NCI-H146 treated with DMSO at 0.1 percent for 48 hours (cell line): ENCODE measurements at regions not wholly inside any gene's neighbourhood (a gene's known extent, or its start where the extent isn't known, plus 50 kb on each side); places are given as distances from the start of the nearest gene placed in this dataset.

Source experiments
- DNase-seq: peaks from one replicate; lab custom pipeline; 2025; ENCODE audit not compliant: unreplicated experiment; lab: John Stamatoyannopoulos, UW

GRCh38 chr3:28877912-28878311 lies 403.0 kb upstream of the RBMS3 start:
- DNase-seq, result no peak

GRCh38 chr3:28890373-28890772 lies 390.5 kb upstream of the RBMS3 start:
- no peak for DNase-seq

- no peak for DNase-seq
Observed at GRCh38 chr3:28891485-28891884, 389.4 kb upstream of the RBMS3 start.

- DNase-seq, result no peak
Observed at GRCh38 chr3:28900301-28900700, 380.6 kb upstream of the RBMS3 start.

- no peak for DNase-seq
Observed at GRCh38 chr3:28901018-28901417, 379.9 kb upstream of the RBMS3 start.

GRCh38 chr3:28903171-28903601 lies 377.7 kb upstream of the RBMS3 start:
- DNase-seq, result no peak

- no peak for DNase-seq
Observed at GRCh38 chr3:28905798-28906197, 375.1 kb upstream of the RBMS3 start.

GRCh38 chr3:28906561-28907310 lies 374.1 kb upstream of the RBMS3 start:
- DNase-seq, result no peak

- DNase-seq, result no peak
Observed at GRCh38 chr3:28907616-28908015, 373.3 kb upstream of the RBMS3 start.

- DNase-seq, result no peak
Observed at GRCh38 chr3:28912120-28912885, 368.6 kb upstream of the RBMS3 start.

- peak; percentile 3 for DNase-seq
Observed at GRCh38 chr3:28915741-28916500, 364.9 kb upstream of the RBMS3 start.

GRCh38 chr3:28916713-28917499 lies 364.0 kb upstream of the RBMS3 start:
- no peak for DNase-seq

GRCh38 chr3:28917895-28918475 lies 362.9 kb upstream of the RBMS3 start:
- no peak for DNase-seq

GRCh38 chr3:28922376-28922775 lies 358.5 kb upstream of the RBMS3 start:
- DNase-seq, result no peak

GRCh38 chr3:28923994-28924393 lies 356.9 kb upstream of the RBMS3 start:
- no peak for DNase-seq

GRCh38 chr3:28924744-28925360 lies 356.0 kb upstream of the RBMS3 start:
- DNase-seq, result no peak

GRCh38 chr3:28933337-28933736 lies 347.5 kb upstream of the RBMS3 start:
- DNase-seq, result no peak

GRCh38 chr3:28934126-28934813 lies 346.6 kb upstream of the RBMS3 start:
- no peak for DNase-seq

GRCh38 chr3:28935146-28935545 lies 345.7 kb upstream of the RBMS3 start:
- no peak for DNase-seq

- no peak for DNase-seq
Observed at GRCh38 chr3:28936154-28936553, 344.7 kb upstream of the RBMS3 start.
